Neural cell (in vitro differentiated cells): ENCODE measurements at regions not wholly inside any gene's neighbourhood (a gene's known extent, or its start where the extent isn't known, plus 50 kb on each side); places are given as distances from the start of the nearest gene placed in this dataset.
"Not testable (repeated sequence)": the region's sequence is repeated elsewhere in the genome, so short reads cannot be mapped to it uniquely, and the experiment has no call there.

Experiments
- H2AFZ ChIP-seq: fragments of 200-600, 300-800 bp; sonication (generic), shearing (Covaris generic); 2 replicates; pipeline ENCODE4 v1.6.0; 2014; ENCODE audit warnings: low read depth, mild to moderate bottlenecking, antibody characterized with exemption, low read length, moderate library complexity
- H3F3A ChIP-seq: fragments of 200-600 bp; shearing (Covaris generic); 2 replicates; pipeline ENCODE4 v1.6.1; 2016; ENCODE audit warnings: mild to moderate bottlenecking, moderate library complexity, mixed read lengths, antibody characterized with exemption, low read length; ENCODE audit not compliant: insufficient read depth, poor library complexity, severe bottlenecking
- H3K27ac ChIP-seq: fragments of 200-600, 300-800 bp; sonication (generic), shearing (Covaris generic); 2 replicates; pipeline ENCODE4 v1.5.1; 2014; ENCODE audit warnings: mild to moderate bottlenecking, low read length, moderate library complexity
- H3K27me3 ChIP-seq: fragments of 300-800, 200-600 bp; sonication (generic), shearing (Covaris generic); 2 replicates; pipeline ENCODE4 v1.6.0; 2014; ENCODE audit warnings: mild to moderate bottlenecking, low read depth, low read length, moderate library complexity; ENCODE audit not compliant: insufficient read depth
- H3K36me3 ChIP-seq: fragments of 300-800, 200-600 bp; sonication (generic), shearing (Covaris generic); 2 replicates; pipeline ENCODE4 v1.5.1; 2014; ENCODE audit warnings: mild to moderate bottlenecking, antibody characterized with exemption, low read length, moderate library complexity; ENCODE audit not compliant: insufficient read depth
- H3K4me2 ChIP-seq: fragments of 300-800, 200-600 bp; sonication (generic), shearing (Covaris generic); 2 replicates; pipeline ENCODE4 v1.6.0; 2014; ENCODE audit warnings: mild to moderate bottlenecking, low read length
- H3K4me3 ChIP-seq: fragments of 300-800, 200-600 bp; sonication (generic), shearing (Covaris generic); 2 replicates; pipeline ENCODE4 v1.5.1; 2014; ENCODE audit warnings: mild to moderate bottlenecking, low read length, moderate library complexity
- H3K79me2 ChIP-seq: fragments of 200-600 bp; shearing (Covaris generic); replicated peaks from 2 replicates; pipeline ENCODE4 v1.6.0; 2014; ENCODE audit warnings: mild to moderate bottlenecking, low read length, moderate library complexity; ENCODE audit not compliant: insufficient read depth
- H3K9ac ChIP-seq: fragments of 300-800, 200-600 bp; sonication (generic), shearing (Covaris generic); 2 replicates; pipeline ENCODE4 v1.6.1; 2016; ENCODE audit warnings: mild to moderate bottlenecking, low read length, mixed read lengths
- H3K9me2 ChIP-seq: fragments of 200-600 bp; shearing (Covaris generic); 2 replicates; pipeline ENCODE4 v1.6.1; 2016; ENCODE audit warnings: mild to moderate bottlenecking, low read length, mixed read lengths; ENCODE audit not compliant: insufficient read depth
- H3K9me3 ChIP-seq: fragments of 200-600, 300-800 bp; sonication (generic), shearing (Covaris generic); 2 replicates; pipeline ENCODE4 v1.6.1; 2016; ENCODE audit warnings: mild to moderate bottlenecking, mixed run types, low read length, moderate library complexity, mixed read lengths
- H4K20me1 ChIP-seq: fragments of 200-600 bp; shearing (Covaris generic); 2 replicates; pipeline ENCODE4 v1.6.1; 2016; ENCODE audit warnings: mild to moderate bottlenecking, mixed run types; ENCODE audit not compliant: insufficient read depth
- CTCF ChIP-seq: fragments of 450-650 bp; IDR thresholded peaks from 2 replicates; pipeline ENCODE4 v1.5.1; 2014; ENCODE audit warnings: antibody characterized with exemption, mild to moderate bottlenecking, moderate library complexity; ENCODE audit not compliant: poor library complexity, severe bottlenecking
- EP300 ChIP-seq: fragments of 450-650 bp; conservative IDR thresholded peaks from 2 replicates; pipeline ENCODE4 v1.6.1; 2014; ENCODE audit warnings: antibody characterized with exemption, mild to moderate bottlenecking, moderate library complexity; ENCODE audit not compliant: poor library complexity, severe bottlenecking
- EZH2 ChIP-seq: fragments of 200-600, 300-800 bp; shearing (Covaris generic), sonication (generic); IDR thresholded peaks from 2 replicates; pipeline ENCODE4 v1.6.1; 2014; ENCODE audit warnings: antibody characterized with exemption, low read length, borderline replicate concordance, mild to moderate bottlenecking; ENCODE audit not compliant: insufficient read depth, poor library complexity, severe bottlenecking
- MXI1 ChIP-seq: fragments of 450-650 bp; conservative IDR thresholded peaks from 2 replicates; pipeline ENCODE4 v1.6.1; 2014; ENCODE audit warnings: antibody characterized with exemption, mild to moderate bottlenecking; ENCODE audit not compliant: poor library complexity, severe bottlenecking
- POLR2AphosphoS5 ChIP-seq: IDR thresholded peaks from 2 replicates; pipeline ENCODE4 v1.6.1; 2012
- RAD21 ChIP-seq: fragments of 450-650 bp; conservative IDR thresholded peaks from 2 replicates; pipeline ENCODE4 v1.6.1; 2014; ENCODE audit warnings: antibody characterized with exemption, mild to moderate bottlenecking, moderate library complexity
- REST ChIP-seq: IDR thresholded peaks from 2 replicates; pipeline ENCODE4 v1.6.1; 2012; ENCODE audit warnings: borderline replicate concordance
- SMC3 ChIP-seq: fragments of 450-650 bp; conservative IDR thresholded peaks from 2 replicates; pipeline ENCODE4 v1.6.1; 2014; ENCODE audit warnings: antibody characterized with exemption, mild to moderate bottlenecking, moderate library complexity; ENCODE audit not compliant: poor library complexity
- TAF1 ChIP-seq: IDR thresholded peaks from 2 replicates; pipeline ENCODE4 v1.6.1; 2012; ENCODE audit warnings: low read depth

- H3F3A ChIP-seq: no peaks in the 10 kb centered on the region
- TF ChIP-seq RAD21: no peak
- TF ChIP-seq EZH2: no peak
- no peak for TF ChIP-seq POLR2AphosphoS5
- no peak for TF ChIP-seq CTCF
- TF ChIP-seq TAF1: no peak
- no peaks in the 10 kb centered on the region for H3K9me2 ChIP-seq
- H3K4me2 ChIP-seq: no peak overlapping the region
- no peak overlapping the region for H2AFZ ChIP-seq
- H4K20me1 ChIP-seq: no peaks in the 10 kb centered on the region
- no peaks in the 10 kb centered on the region for H3K27me3 ChIP-seq
- H3K4me3 ChIP-seq: no peak overlapping the region
- no peaks in the 10 kb centered on the region for H3K79me2 ChIP-seq
- H3K9ac ChIP-seq: no peak overlapping the region
- H3K27ac ChIP-seq: no peak overlapping the region
- no peaks in the 10 kb centered on the region for H3K9me3 ChIP-seq
- no peaks in the 10 kb centered on the region for H3K36me3 ChIP-seq
These were observed 458.0 kb upstream of the IZUMO3 start for GRCh38 chr9:25003686-25004085.

- TF ChIP-seq CTCF (no peak), MXI1 (no peak), SMC3 (no peak), REST (no peak), RAD21 (no peak), TAF1 (no peak), EP300 (no peak), POLR2AphosphoS5 (no peak), EZH2 (no peak)
- H3K27ac ChIP-seq: no peak overlapping the region
- no peak overlapping the region for H3K4me2 ChIP-seq
- no peaks in the 10 kb centered on the region for H3K9me2 ChIP-seq
- H3K36me3 ChIP-seq: no peaks in the 10 kb centered on the region
- H4K20me1 ChIP-seq: no peaks in the 10 kb centered on the region
- H3F3A ChIP-seq: no peaks in the 10 kb centered on the region
- no peak overlapping the region for H3K9ac ChIP-seq
- H3K27me3 ChIP-seq: no peaks in the 10 kb centered on the region
- no peak overlapping the region for H2AFZ ChIP-seq
- H3K4me3 ChIP-seq: no peak overlapping the region
- no peaks in the 10 kb centered on the region for H3K79me2 ChIP-seq
- H3K9me3 ChIP-seq: no peaks in the 10 kb centered on the region
These were observed 440.6 kb upstream of the IZUMO3 start for GRCh38 chr9:24986331-24986730.

GRCh38 chr9:24970780-24971179 is 425.1 kb upstream of the IZUMO3 start:
- not testable (repeated sequence) for H2AFZ ChIP-seq, H3K27ac ChIP-seq, H3F3A ChIP-seq, H3K4me3 ChIP-seq, H3K9ac ChIP-seq, H3K9me2 ChIP-seq, H3K27me3 ChIP-seq, H3K36me3 ChIP-seq, H3K79me2 ChIP-seq, H4K20me1 ChIP-seq, H3K4me2 ChIP-seq, H3K9me3 ChIP-seq
